ENCODE measurements at regions not wholly inside any gene's neighbourhood (a gene's known extent, or its start where the extent isn't known, plus 50 kb on each side); places are given as distances from the start of the nearest gene placed in this dataset.

GRCh38 chr6:15074806-15075205, 171.1 kb upstream of the JARID2 start:
- no peak overlapping the region for H3K27ac ChIP-seq
- no peak overlapping the region for H3K4me3 ChIP-seq
- no peak for TF ChIP-seq CTCF (IDR thresholded peaks at IDR 0.05)
- H3K4me1 ChIP-seq, result no peaks in the 10 kb centered on the region
- H3K27me3 ChIP-seq, result no peaks in the 10 kb centered on the region
- no peaks in the 10 kb centered on the region for H3K9me3 ChIP-seq
- no peaks in the 10 kb centered on the region for H3K36me3 ChIP-seq
- DNase-seq (ENCODE audit: low spot score), result no peak

GRCh38 chr6:15076565-15076964, 169.3 kb upstream of the JARID2 start:
- H3K9me3 ChIP-seq, result no peaks in the 10 kb centered on the region
- no peak for DNase-seq (ENCODE audit: low spot score)
- no peak for TF ChIP-seq CTCF (IDR thresholded peaks at IDR 0.05)
- no peaks in the 10 kb centered on the region for H3K36me3 ChIP-seq
- H3K4me3 ChIP-seq, result no peak overlapping the region
- H3K27me3 ChIP-seq, result no peaks in the 10 kb centered on the region
- H3K27ac ChIP-seq, result no peak overlapping the region
- H3K4me1 ChIP-seq, result no peaks in the 10 kb centered on the region

- Histone ChIP-seq H3K27ac (no peak overlapping the region), H3K36me3 (no peaks in the 10 kb centered on the region), H3K27me3 (no peaks in the 10 kb centered on the region), H3K4me1 (no peaks in the 10 kb centered on the region), H3K9me3 (no peaks in the 10 kb centered on the region), H3K4me3 (no peak overlapping the region)
- no peak for DNase-seq (ENCODE audit: low spot score)
- no peak for TF ChIP-seq CTCF (IDR thresholded peaks at IDR 0.05)
These were observed 168.9 kb upstream of the JARID2 start for GRCh38 chr6:15077006-15077405.

DNA sequence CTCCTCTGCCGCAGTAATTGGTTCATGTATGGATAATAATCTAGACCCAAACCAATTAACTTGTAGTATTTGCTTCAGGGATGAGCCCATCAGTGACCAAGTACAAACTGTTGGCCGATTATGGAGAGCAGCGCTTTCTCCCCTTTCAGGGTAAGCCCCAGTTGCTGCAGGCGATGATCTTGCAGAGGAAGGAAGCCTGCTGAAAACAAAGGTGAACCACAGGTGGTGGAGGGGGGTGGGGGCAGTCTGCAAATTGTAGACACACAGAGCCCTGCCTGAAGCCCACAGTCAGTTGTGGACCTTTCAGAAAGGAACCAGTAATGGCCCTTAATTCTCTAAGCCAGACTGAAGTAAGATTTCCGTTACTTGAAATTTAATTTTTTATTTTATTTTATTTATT, 167.9 kb upstream of the JARID2 start:
- Histone ChIP-seq H3K4me3 (no peak overlapping the region), H3K4me1 (no peaks in the 10 kb centered on the region), H3K9me3 (no peaks in the 10 kb centered on the region), H3K27ac (no peak overlapping the region), H3K27me3 (no peaks in the 10 kb centered on the region), H3K36me3 (no peaks in the 10 kb centered on the region)
- no peak for TF ChIP-seq CTCF (IDR thresholded peaks at IDR 0.05)
- DNase-seq (ENCODE audit: low spot score), result no peak

DNA sequence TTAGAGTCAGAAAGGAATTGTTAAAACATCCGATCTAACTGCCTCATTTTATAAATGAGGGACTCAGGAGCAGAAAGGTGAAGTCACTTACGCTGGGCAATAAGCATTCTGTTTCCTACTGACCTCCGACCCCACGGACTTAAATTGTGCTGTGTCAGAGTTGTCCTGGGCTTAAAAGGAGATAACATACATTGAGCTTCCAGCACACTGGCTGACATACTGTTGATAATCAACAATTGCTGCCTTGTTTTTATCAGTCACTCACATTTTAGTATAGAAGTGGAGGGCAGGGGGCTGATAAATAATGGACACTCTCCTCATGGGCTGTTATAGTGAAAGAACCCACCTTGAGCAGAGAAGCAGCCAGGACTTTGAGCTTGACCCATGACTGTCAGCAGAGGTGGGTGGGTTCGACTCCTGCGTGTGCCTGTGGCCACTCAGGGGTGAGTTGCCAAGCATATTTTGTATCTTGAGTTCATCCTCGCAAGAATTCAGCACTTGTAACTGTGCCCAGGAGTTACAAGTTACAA, 166.5 kb upstream of the JARID2 start:
- Histone ChIP-seq H3K9me3 (no peaks in the 10 kb centered on the region), H3K27ac (no peak overlapping the region)

More for the DNA sequence above, 166.5 kb upstream of the JARID2 start:
- Histone ChIP-seq H3K4me3 (no peak overlapping the region), H3K27me3 (no peaks in the 10 kb centered on the region), H3K4me1 (no peaks in the 10 kb centered on the region), H3K36me3 (no peaks in the 10 kb centered on the region)
- DNase-seq (ENCODE audit: low spot score), result no peak
- no peak for TF ChIP-seq CTCF (IDR thresholded peaks at IDR 0.05)

Data from right atrium auricular region (tissue), 2 donors.